ENCODE measurements at regions not wholly inside any gene's neighbourhood (a gene's known extent, or its start where the extent isn't known, plus 50 kb on each side); places are given as distances from the start of the nearest gene placed in this dataset.

- Histone ChIP-seq H3K4me3 (ENCODE audit: low read length in 2 of 2) (no peak overlapping the region), H3K27me3 (ENCODE audit: control insufficient read depth in 3 of 3, insufficient read depth in 3 of 3, low read depth in 1 of 3, low read length in 3 of 3) (no peaks in the 10 kb centered on the region), H4K8ac (ENCODE audit: low read depth, low read length) (no peak overlapping the region), H2AFZ (ENCODE audit: low read length) (peak overlapping the region; percentile 48), H2BK5ac (ENCODE audit: low read length) (no peak overlapping the region), H3K36me3 (replicated peaks in 1 of 2; ENCODE audit: control insufficient read depth in 2 of 2, insufficient read depth in 2 of 2, low read length in 2 of 2) (no peaks in the 10 kb centered on the region), H2BK12ac (ENCODE audit: low read length) (no peak overlapping the region), H3K9me3 (replicated peaks in 1 of 2; ENCODE audit: control insufficient read depth in 2 of 2, insufficient read depth in 1 of 2, low read depth in 1 of 2, low read length in 2 of 2) (no peaks in the 10 kb centered on the region), H2BK15ac (ENCODE audit: low read length) (no peak overlapping the region), H3K4me1 (ENCODE audit: control insufficient read depth in 2 of 2, insufficient read depth in 1 of 2, low read depth in 1 of 2, low read length in 2 of 2) (peaks cover 7 to 26% of the 10 kb centered on the region in 2 donors), H3K27ac (replicated peaks; ENCODE audit: low read length) (peak overlapping the region; percentile 93), H3K9ac (ENCODE audit: low read depth, low read length, poor library complexity) (no peak overlapping the region), H4K91ac (ENCODE audit: low read depth, low read length, poor library complexity) (no peak overlapping the region), H2BK120ac (ENCODE audit: low read depth, low read length) (no peak overlapping the region), H3K23ac (ENCODE audit: low read depth, low read length, poor library complexity) (no peak overlapping the region), H3K4ac (ENCODE audit: low read length) (no peak overlapping the region), H3K79me1 (ENCODE audit: low read depth, low read length) (no peaks in the 10 kb centered on the region), H2AK5ac (ENCODE audit: low read depth, low read length) (no peak overlapping the region), H3K18ac (ENCODE audit: low read length) (no peak overlapping the region), H3K4me2 (ENCODE audit: insufficient read depth, low read length, poor library complexity, severe bottlenecking) (no peak overlapping the region), H3K14ac (ENCODE audit: low read length) (no peak overlapping the region)
- no CpG with 5 or more reads among the region's 2 CpGs for WGBS, 2 donors (ENCODE audit: extremely low coverage in 2 of 2, insufficient read length in 2 of 2, insufficient replicate concordance in 1 of 2)
- DNase-seq (ENCODE audit: low spot score) = peak; percentile 79
Measured at GRCh38 chr16:63981639-63982038, 1140.2 kb downstream of the CDH11 start.

GRCh38 chr16:63980763-63981162, 1141.1 kb downstream of the CDH11 start:
- Histone ChIP-seq H3K27ac (replicated peaks; ENCODE audit: low read length) (no peak overlapping the region), H3K79me1 (ENCODE audit: low read depth, low read length) (no peaks in the 10 kb centered on the region)
- no CpG with 5 or more reads among the region's 3 CpGs for WGBS, 2 donors (ENCODE audit: extremely low coverage in 2 of 2, insufficient read length in 2 of 2, insufficient replicate concordance in 1 of 2)

GRCh38 chr16:63978240-63978639, 1143.6 kb downstream of the CDH11 start:
- peaks cover 7 to 26% of the 10 kb centered on the region in 2 donors for H3K4me1 ChIP-seq (ENCODE audit: control insufficient read depth in 2 of 2, insufficient read depth in 1 of 2, low read depth in 1 of 2, low read length in 2 of 2)
- H3K4ac ChIP-seq (ENCODE audit: low read length) = no peak overlapping the region
- H3K4me3 ChIP-seq (ENCODE audit: low read length in 2 of 2) = no peak overlapping the region
- no peak overlapping the region for H2BK5ac ChIP-seq (ENCODE audit: low read length)
- H2AFZ ChIP-seq (ENCODE audit: low read length) = no peak overlapping the region
- H3K23ac ChIP-seq (ENCODE audit: low read depth, low read length, poor library complexity) = no peak overlapping the region
- no peaks in the 10 kb centered on the region for H3K36me3 ChIP-seq (replicated peaks in 1 of 2; ENCODE audit: control insufficient read depth in 2 of 2, insufficient read depth in 2 of 2, low read length in 2 of 2)
- no peak overlapping the region for H2BK120ac ChIP-seq (ENCODE audit: low read depth, low read length)
- no peak overlapping the region for H3K27ac ChIP-seq (replicated peaks; ENCODE audit: low read length)
- H3K79me1 ChIP-seq (ENCODE audit: low read depth, low read length) = no peaks in the 10 kb centered on the region
- DNase-seq (ENCODE audit: low spot score) = no peak
- H3K9me3 ChIP-seq (replicated peaks in 1 of 2; ENCODE audit: control insufficient read depth in 2 of 2, insufficient read depth in 1 of 2, low read depth in 1 of 2, low read length in 2 of 2) = no peaks in the 10 kb centered on the region
- H4K91ac ChIP-seq (ENCODE audit: low read depth, low read length, poor library complexity) = no peak overlapping the region
- H3K27me3 ChIP-seq (ENCODE audit: control insufficient read depth in 3 of 3, insufficient read depth in 3 of 3, low read depth in 1 of 3, low read length in 3 of 3) = no peaks in the 10 kb centered on the region
- H3K14ac ChIP-seq (ENCODE audit: low read length) = no peak overlapping the region
- H2BK12ac ChIP-seq (ENCODE audit: low read length) = no peak overlapping the region
- no peak overlapping the region for H2BK15ac ChIP-seq (ENCODE audit: low read length)
- H3K18ac ChIP-seq (ENCODE audit: low read length) = no peak overlapping the region
- no peak overlapping the region for H3K9ac ChIP-seq (ENCODE audit: low read depth, low read length, poor library complexity)
- no peak overlapping the region for H3K4me2 ChIP-seq (ENCODE audit: insufficient read depth, low read length, poor library complexity, severe bottlenecking)
- no peak overlapping the region for H4K8ac ChIP-seq (ENCODE audit: low read depth, low read length)
- no peak overlapping the region for H2AK5ac ChIP-seq (ENCODE audit: low read depth, low read length)

More at GRCh38 chr16:63980763-63981162, 1141.1 kb downstream of the CDH11 start:
- Histone ChIP-seq H2AK5ac (ENCODE audit: low read depth, low read length) (no peak overlapping the region), H3K14ac (ENCODE audit: low read length) (no peak overlapping the region), H3K9ac (ENCODE audit: low read depth, low read length, poor library complexity) (no peak overlapping the region), H2BK120ac (ENCODE audit: low read depth, low read length) (no peak overlapping the region), H2BK12ac (ENCODE audit: low read length) (no peak overlapping the region), H3K4me2 (ENCODE audit: insufficient read depth, low read length, poor library complexity, severe bottlenecking) (no peak overlapping the region), H3K23ac (ENCODE audit: low read depth, low read length, poor library complexity) (no peak overlapping the region), H4K91ac (ENCODE audit: low read depth, low read length, poor library complexity) (no peak overlapping the region), H3K27me3 (ENCODE audit: control insufficient read depth in 3 of 3, insufficient read depth in 3 of 3, low read depth in 1 of 3, low read length in 3 of 3) (no peaks in the 10 kb centered on the region), H4K8ac (ENCODE audit: low read depth, low read length) (no peak overlapping the region), H3K36me3 (replicated peaks in 1 of 2; ENCODE audit: control insufficient read depth in 2 of 2, insufficient read depth in 2 of 2, low read length in 2 of 2) (no peaks in the 10 kb centered on the region), H3K4ac (ENCODE audit: low read length) (no peak overlapping the region), H3K18ac (ENCODE audit: low read length) (no peak overlapping the region), H2BK15ac (ENCODE audit: low read length) (no peak overlapping the region), H2AFZ (ENCODE audit: low read length) (no peak overlapping the region), H3K4me3 (ENCODE audit: low read length in 2 of 2) (no peak overlapping the region), H2BK5ac (ENCODE audit: low read length) (no peak overlapping the region), H3K4me1 (ENCODE audit: control insufficient read depth in 2 of 2, insufficient read depth in 1 of 2, low read depth in 1 of 2, low read length in 2 of 2) (peaks cover 7 to 26% of the 10 kb centered on the region in 2 donors), H3K9me3 (replicated peaks in 1 of 2; ENCODE audit: control insufficient read depth in 2 of 2, insufficient read depth in 1 of 2, low read depth in 1 of 2, low read length in 2 of 2) (no peaks in the 10 kb centered on the region)
- DNase-seq (ENCODE audit: low spot score) = peak; percentile 17

GRCh38 chr16:63976345-63976744, 1145.5 kb downstream of the CDH11 start:
- H3K79me1 ChIP-seq (ENCODE audit: low read depth, low read length) = no peaks in the 10 kb centered on the region
- no peak overlapping the region for H3K14ac ChIP-seq (ENCODE audit: low read length)
- H2BK12ac ChIP-seq (ENCODE audit: low read length) = no peak overlapping the region
- H3K27me3 ChIP-seq (ENCODE audit: control insufficient read depth in 3 of 3, insufficient read depth in 3 of 3, low read depth in 1 of 3, low read length in 3 of 3) = no peaks in the 10 kb centered on the region
- H3K18ac ChIP-seq (ENCODE audit: low read length) = no peak overlapping the region
- no peak overlapping the region for H2BK5ac ChIP-seq (ENCODE audit: low read length)
- no peaks in the 10 kb centered on the region for H3K36me3 ChIP-seq (replicated peaks in 1 of 2; ENCODE audit: control insufficient read depth in 2 of 2, insufficient read depth in 2 of 2, low read length in 2 of 2)
- no peak overlapping the region for H3K9ac ChIP-seq (ENCODE audit: low read depth, low read length, poor library complexity)
- no peak overlapping the region for H2BK120ac ChIP-seq (ENCODE audit: low read depth, low read length)
- no CpG with 5 or more reads among the region's 4 CpGs for WGBS, 2 donors (ENCODE audit: extremely low coverage in 2 of 2, insufficient read length in 2 of 2, insufficient replicate concordance in 1 of 2)
- H4K8ac ChIP-seq (ENCODE audit: low read depth, low read length) = no peak overlapping the region
- peaks cover 3 to 12% of the 10 kb centered on the region in 2 donors for H3K4me1 ChIP-seq (ENCODE audit: control insufficient read depth in 2 of 2, insufficient read depth in 1 of 2, low read depth in 1 of 2, low read length in 2 of 2)
- H3K4ac ChIP-seq (ENCODE audit: low read length) = no peak overlapping the region
- no peak overlapping the region for H2BK15ac ChIP-seq (ENCODE audit: low read length)
- DNase-seq (ENCODE audit: low spot score) = no peak
- no peak overlapping the region for H3K4me2 ChIP-seq (ENCODE audit: insufficient read depth, low read length, poor library complexity, severe bottlenecking)
- H2AFZ ChIP-seq (ENCODE audit: low read length) = no peak overlapping the region
- no peak overlapping the region for H3K23ac ChIP-seq (ENCODE audit: low read depth, low read length, poor library complexity)
- no peak overlapping the region for H2AK5ac ChIP-seq (ENCODE audit: low read depth, low read length)
- H4K91ac ChIP-seq (ENCODE audit: low read depth, low read length, poor library complexity) = no peak overlapping the region
- no peak overlapping the region for H3K4me3 ChIP-seq (ENCODE audit: low read length in 2 of 2)
- H3K27ac ChIP-seq (replicated peaks; ENCODE audit: low read length) = no peak overlapping the region
- no peaks in the 10 kb centered on the region for H3K9me3 ChIP-seq (replicated peaks in 1 of 2; ENCODE audit: control insufficient read depth in 2 of 2, insufficient read depth in 1 of 2, low read depth in 1 of 2, low read length in 2 of 2)
